ENCODE measurements at regions not wholly inside any gene's neighbourhood (a gene's known extent, or its start where the extent isn't known, plus 50 kb on each side); places are given as distances from the start of the nearest gene placed in this dataset.

GRCh38 chr6:134480593-134480992 is 162.7 kb upstream of the SGK1 start:
- no peak for TF ChIP-seq ZNF121 (CRISPR knock-in tag; conservative IDR thresholded peaks at IDR 0.05)
- no peak for TF ChIP-seq SMARCB1 (IDR thresholded peaks at IDR 0.05; ENCODE audit: insufficient read length, low read depth)
- TF ChIP-seq SRSF7 (optimal IDR thresholded peaks at IDR 0.05; ENCODE audit: low read depth, low read length), result no peak
- TF ChIP-seq ETV6 (IDR thresholded peaks at IDR 0.05; ENCODE audit: borderline replicate concordance in 1 of 2, low read depth in 2 of 2, low read length in 1 of 2), result no peak
- TF ChIP-seq ETV6 (CRISPR knock-in tag; IDR thresholded peaks at IDR 0.05; ENCODE audit: borderline replicate concordance), result no peak
- TF ChIP-seq FOXM1 (IDR thresholded peaks at IDR 0.05; ENCODE audit: low read depth), result no peak
- no peak for TF ChIP-seq FOXM1 (CRISPR knock-in tag; IDR thresholded peaks at IDR 0.05; ENCODE audit: low read depth)
- no peak for TF ChIP-seq PHF21A (IDR thresholded peaks at IDR 0.05; ENCODE audit: borderline replicate concordance, low read depth)
- no peak for TF ChIP-seq MAX (CRISPR knock-in tag; IDR thresholded peaks at IDR 0.05)
- no peak for TF ChIP-seq GTF2A2 (tag; IDR thresholded peaks at IDR 0.05)
- no peak for TF ChIP-seq AFF4 (CRISPR knock-in tag; IDR thresholded peaks at IDR 0.05)
- no peak for TF ChIP-seq BRD4 (IDR thresholded peaks at IDR 0.05)
- TF ChIP-seq JUN (IDR thresholded peaks at IDR 0.05; ENCODE audit: borderline replicate concordance, low read depth, low read length), result no peak
- no peak for TF ChIP-seq JUN (CRISPR knock-in tag; IDR thresholded peaks at IDR 0.05; ENCODE audit: borderline replicate concordance)
- TF ChIP-seq CTCF (IDR thresholded peaks at IDR 0.05 in 2 of 3, conservative IDR thresholded peaks at IDR 0.05 in 1 of 3; ENCODE audit: insufficient read depth in 2 of 3, low read depth in 1 of 3, low read length in 3 of 3), result no peak
